ENCODE measurements at regions not wholly inside any gene's neighbourhood (a gene's known extent, or its start where the extent isn't known, plus 50 kb on each side); places are given as distances from the start of the nearest gene placed in this dataset.

DNA sequence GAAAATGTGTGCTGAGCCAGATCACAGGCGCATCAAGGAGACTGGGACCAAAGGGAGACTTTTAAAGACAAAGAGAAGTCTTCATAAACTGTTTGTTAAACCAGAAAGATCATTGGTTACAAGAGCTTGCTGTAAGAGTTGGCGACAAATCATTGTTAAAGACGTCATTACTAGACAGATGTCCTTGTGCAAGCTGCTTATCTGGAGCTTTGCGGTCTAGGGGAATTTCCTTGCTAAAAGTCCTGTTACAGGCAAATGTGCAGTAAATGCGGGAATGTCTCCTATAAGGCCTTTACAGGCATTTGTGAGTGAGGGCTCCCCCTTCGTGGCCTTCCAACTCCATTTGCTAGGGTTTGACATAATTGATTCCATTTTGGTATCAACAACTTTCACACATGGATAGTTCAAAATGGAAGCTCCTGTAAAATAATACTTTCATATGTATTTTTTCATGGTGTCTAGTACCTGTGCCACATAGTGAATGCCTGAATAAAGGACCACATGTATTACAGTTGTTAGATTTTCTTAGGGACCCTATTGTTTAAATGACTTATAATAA lies 362.4 kb downstream of the UTRN start:
- Mint-ChIP-seq H3K9me3 (no peaks in the 10 kb centered on the region), H3K4me3 (no peak overlapping the region), H3K4me1 (peaks cover 27% of the 10 kb centered on the region), H3K27me3 (ENCODE audit: low read depth) (no peaks in the 10 kb centered on the region), H3K36me3 (peaks cover 7% of the 10 kb centered on the region), H3K27ac (peak overlapping the region; percentile 64)
- no peak for TF ChIP-seq CTCF (IDR thresholded peaks at IDR 0.05; ENCODE audit: unreplicated experiment)
- DNase-seq (ENCODE audit: low spot score in 2 of 2, unreplicated experiment in 2 of 2) = no peak

- Mint-ChIP-seq H3K9me3 (no peaks in the 10 kb centered on the region), H3K4me3 (no peak overlapping the region), H3K4me1 (peaks cover 27% of the 10 kb centered on the region), H3K27ac (no peak overlapping the region), H3K27me3 (ENCODE audit: low read depth) (no peaks in the 10 kb centered on the region), H3K36me3 (peaks cover 7% of the 10 kb centered on the region)
- no peak for DNase-seq (ENCODE audit: low spot score in 2 of 2, unreplicated experiment in 2 of 2)
- TF ChIP-seq CTCF (IDR thresholded peaks at IDR 0.05; ENCODE audit: unreplicated experiment) = no peak
These were observed 363.0 kb downstream of the UTRN start for GRCh38 chr6:144647971-144648651.

GRCh38 chr6:144649085-144649484 lies 363.9 kb downstream of the UTRN start:
- no peak for TF ChIP-seq CTCF (IDR thresholded peaks at IDR 0.05; ENCODE audit: unreplicated experiment)
- H3K4me3 Mint-ChIP-seq = no peak overlapping the region
- no peak overlapping the region for H3K27ac Mint-ChIP-seq
- DNase-seq (ENCODE audit: low spot score in 2 of 2, unreplicated experiment in 2 of 2) = no peak
- no peaks in the 10 kb centered on the region for H3K27me3 Mint-ChIP-seq (ENCODE audit: low read depth)
- H3K9me3 Mint-ChIP-seq = no peaks in the 10 kb centered on the region
- H3K4me1 Mint-ChIP-seq = peaks cover 27% of the 10 kb centered on the region
- H3K36me3 Mint-ChIP-seq = peaks cover 7% of the 10 kb centered on the region

DNA sequence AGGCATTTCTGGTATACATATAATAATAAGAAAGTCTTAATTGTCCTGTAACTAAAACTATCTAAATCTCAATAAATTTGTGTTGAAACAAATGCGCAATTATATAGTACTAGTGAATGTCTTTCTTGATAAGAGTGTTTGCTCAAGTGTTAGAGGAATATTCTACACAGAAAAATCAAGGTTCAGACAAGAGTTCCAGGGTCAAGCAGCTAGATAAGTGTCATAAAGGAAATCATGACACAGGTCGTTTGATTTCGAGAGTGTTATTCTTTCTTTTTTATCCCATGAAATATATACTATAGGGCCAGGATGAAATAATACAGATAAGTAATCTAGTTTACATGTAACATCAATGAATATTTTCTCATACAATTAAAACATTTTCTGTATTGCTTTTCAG lies 366.1 kb downstream of the UTRN start:
- no peak for TF ChIP-seq CTCF (IDR thresholded peaks at IDR 0.05; ENCODE audit: unreplicated experiment)
- no peak for DNase-seq (ENCODE audit: low spot score in 2 of 2, unreplicated experiment in 2 of 2)
- peaks cover 19% of the 10 kb centered on the region for H3K4me1 Mint-ChIP-seq
- H3K27ac Mint-ChIP-seq = no peak overlapping the region
- peaks cover 7% of the 10 kb centered on the region for H3K36me3 Mint-ChIP-seq
- H3K4me3 Mint-ChIP-seq = no peak overlapping the region
- H3K27me3 Mint-ChIP-seq (ENCODE audit: low read depth) = no peaks in the 10 kb centered on the region
- H3K9me3 Mint-ChIP-seq = no peaks in the 10 kb centered on the region

GRCh38 chr6:144652292-144652891 lies 367.3 kb downstream of the UTRN start:
- peaks cover 9% of the 10 kb centered on the region for H3K4me1 Mint-ChIP-seq
- no peak overlapping the region for H3K4me3 Mint-ChIP-seq
- DNase-seq (ENCODE audit: low spot score in 2 of 2, unreplicated experiment in 2 of 2) = no peak
- H3K27ac Mint-ChIP-seq = no peak overlapping the region
- H3K27me3 Mint-ChIP-seq (ENCODE audit: low read depth) = no peaks in the 10 kb centered on the region
- H3K9me3 Mint-ChIP-seq = no peaks in the 10 kb centered on the region
- H3K36me3 Mint-ChIP-seq = peaks cover 7% of the 10 kb centered on the region
- no peak for TF ChIP-seq CTCF (IDR thresholded peaks at IDR 0.05; ENCODE audit: unreplicated experiment)
